HG02938 (cell line): ENCODE measurements at regions not wholly inside any gene's neighbourhood (a gene's known extent, or its start where the extent isn't known, plus 50 kb on each side); places are given as distances from the start of the nearest gene placed in this dataset.

Experiments
- ATAC-seq: cut with Tn5 transposase; IDR thresholded peaks from one replicate; pipeline ENCODE4 v1.9.1; 2021; ENCODE audit warnings: mild to moderate bottlenecking, moderate library complexity; ENCODE audit not compliant: unreplicated experiment

DNA sequence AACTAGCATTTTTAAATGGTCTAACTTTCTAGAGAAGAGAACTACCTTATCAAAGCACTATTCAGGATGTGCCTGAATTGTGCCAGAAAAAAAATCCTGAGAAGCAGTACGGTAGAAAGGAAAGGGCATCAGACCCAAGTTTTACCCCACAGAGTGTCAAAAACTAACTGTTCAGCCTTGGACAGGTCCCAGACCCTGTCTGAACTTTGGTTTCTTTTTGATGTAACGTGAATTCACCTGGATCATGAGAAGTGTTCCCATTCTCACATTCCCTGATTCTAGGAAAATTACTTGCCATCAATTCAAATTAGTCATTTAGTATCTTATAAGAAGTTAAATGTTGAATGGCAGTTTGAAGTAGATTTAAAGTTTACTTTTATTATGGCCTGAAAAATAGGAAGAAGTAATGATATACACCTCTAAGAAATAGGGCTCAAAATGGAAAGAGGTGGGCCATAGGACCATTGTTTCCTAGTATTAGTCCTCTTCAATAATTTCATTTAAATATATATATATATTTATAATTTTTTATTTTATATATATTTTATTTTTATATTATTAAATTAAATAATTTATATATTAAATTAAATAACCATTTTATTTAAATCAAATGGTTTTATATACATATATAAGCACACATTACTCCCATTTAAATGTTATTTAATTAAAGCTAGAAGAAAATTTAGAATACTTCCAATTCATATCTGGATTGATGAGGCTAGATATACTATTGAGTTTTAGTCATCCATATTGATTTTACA is 181.9 kb upstream of the PPARGC1A start:
- no peak for ATAC-seq

DNA sequence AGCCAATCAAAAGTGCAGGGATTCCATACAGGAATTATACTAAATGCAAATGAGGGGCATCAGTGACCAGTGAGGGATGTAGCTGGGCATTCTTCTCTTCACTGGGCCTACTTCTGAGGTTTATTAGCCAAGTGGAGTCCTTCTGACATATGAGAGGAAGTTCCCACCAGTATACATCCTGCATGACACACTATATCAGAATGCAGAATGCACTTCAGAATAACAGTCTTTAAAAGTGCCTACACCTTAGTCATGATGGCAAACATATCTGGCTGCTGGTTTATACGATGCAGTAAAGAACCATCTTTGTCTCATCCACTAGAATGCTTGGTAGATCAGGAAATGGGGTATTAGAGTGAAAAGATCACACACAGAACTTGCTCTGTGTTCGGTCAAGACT is 180.3 kb upstream of the PPARGC1A start:
- ATAC-seq, result no peak

DNA sequence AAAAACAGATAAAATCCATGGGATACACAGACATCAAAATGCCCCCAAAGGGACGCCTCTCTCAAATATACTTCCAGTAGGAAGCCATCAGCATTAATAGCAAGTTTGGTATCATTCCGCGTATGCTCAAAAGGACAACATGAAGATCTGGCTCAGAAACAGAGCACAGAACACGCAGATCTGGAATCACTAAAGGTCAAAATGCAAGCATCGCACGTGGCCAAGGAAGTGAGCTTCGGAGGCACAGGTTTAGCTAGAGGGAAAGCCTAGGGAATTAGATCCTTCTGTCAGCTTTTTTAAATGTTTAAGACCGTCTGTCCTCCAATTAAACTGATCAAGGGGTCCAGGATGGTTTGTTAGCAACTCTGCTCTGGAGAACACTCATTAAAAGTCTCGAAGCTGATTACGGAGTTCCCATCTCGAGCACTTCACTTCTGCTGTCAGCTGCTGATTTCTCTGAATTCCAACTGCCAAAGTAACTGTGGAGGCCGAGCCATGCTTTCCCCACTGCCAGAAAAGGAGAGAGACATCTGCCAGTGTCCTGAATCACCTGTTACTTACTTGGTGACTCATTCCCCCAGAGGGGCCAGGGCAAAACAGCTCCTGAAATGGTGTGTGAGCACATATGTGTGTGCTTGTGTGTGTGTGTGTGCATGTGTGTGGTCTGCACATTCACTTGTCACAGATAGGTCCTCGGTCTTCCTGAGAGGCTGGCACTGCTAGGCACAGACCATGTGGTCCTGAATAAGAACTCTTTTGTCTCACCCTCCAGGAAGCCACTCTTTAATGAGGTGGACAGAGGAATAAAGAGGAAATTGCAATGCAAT is 177.7 kb upstream of the PPARGC1A start:
- no peak for ATAC-seq

DNA sequence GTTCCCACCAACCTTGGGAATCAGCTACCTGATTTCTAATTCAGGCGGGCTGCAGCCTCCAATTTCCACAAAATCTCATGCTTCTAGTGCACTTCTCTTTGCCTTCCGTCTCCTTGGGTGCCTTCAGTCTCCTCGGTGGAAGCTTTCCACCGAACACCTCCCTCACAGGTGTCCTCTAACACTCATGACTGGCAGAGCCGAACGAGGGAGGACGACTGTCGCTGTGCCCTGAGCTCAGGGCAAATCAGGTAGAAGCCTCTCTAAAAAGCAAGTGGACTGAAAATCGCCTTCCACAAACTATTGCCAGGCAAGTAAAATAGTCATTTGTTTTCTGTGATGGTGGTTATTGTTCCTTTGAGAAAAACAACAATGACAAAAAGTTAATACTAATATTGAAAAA is 176.1 kb upstream of the PPARGC1A start:
- no peak for ATAC-seq

DNA sequence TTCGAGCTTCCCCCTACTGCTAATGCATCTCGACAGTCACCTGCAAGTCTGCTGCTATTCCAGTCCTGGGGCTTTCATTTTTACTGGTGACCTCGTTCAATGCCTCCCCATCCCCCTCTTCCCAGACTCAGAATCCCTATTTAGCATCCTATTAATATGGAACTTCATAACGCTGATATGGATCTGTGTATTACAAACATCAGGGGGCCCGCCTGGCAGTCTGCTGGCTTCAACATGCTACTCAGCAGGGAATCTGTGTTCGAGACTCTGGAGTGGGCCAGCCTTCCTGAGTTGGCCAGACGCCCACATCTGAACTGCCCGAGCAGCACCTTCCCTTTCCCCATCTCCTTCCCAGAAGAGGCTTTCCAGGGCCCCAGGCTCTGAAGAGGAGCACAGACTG is 173.9 kb upstream of the PPARGC1A start:
- ATAC-seq, result no peak

DNA sequence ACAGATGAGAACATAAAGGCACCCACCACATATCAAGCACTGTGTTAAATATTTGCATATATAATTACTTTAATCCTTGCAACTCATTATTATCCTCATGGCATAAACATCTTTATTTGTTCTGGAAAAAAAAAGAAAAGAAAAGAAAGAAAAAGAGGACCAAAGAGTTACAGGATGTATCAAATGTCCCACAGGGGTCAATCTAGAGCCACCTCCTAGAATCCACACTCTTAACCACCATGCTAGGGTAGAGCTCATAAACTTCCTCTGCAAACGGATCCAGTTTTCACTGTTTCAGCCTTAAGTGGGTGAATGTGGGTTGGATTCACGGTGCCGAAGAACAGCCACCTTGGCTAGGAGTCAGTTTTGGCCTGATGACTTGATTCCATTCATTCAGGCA is 171.1 kb upstream of the PPARGC1A start:
- ATAC-seq, result no peak

DNA sequence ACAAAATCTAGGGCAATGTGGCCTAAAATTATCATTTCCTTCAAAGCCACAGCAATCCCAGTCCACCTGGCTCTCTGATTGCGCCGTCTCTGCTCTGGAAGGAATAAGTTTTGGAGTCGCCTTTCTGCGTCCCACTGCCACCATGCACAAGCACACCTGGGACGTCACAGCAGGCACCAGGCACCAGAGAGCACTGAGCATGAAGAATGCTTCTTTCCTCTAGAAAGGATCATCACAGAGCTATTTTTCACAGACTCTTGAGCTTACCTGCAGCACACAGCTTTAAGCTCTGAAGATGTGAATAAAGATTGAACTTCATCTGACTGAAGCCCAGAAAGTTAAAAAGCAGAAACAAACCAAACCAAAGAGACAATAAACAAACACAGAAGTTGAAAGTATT is 170.0 kb upstream of the PPARGC1A start:
- ATAC-seq, result no peak

DNA sequence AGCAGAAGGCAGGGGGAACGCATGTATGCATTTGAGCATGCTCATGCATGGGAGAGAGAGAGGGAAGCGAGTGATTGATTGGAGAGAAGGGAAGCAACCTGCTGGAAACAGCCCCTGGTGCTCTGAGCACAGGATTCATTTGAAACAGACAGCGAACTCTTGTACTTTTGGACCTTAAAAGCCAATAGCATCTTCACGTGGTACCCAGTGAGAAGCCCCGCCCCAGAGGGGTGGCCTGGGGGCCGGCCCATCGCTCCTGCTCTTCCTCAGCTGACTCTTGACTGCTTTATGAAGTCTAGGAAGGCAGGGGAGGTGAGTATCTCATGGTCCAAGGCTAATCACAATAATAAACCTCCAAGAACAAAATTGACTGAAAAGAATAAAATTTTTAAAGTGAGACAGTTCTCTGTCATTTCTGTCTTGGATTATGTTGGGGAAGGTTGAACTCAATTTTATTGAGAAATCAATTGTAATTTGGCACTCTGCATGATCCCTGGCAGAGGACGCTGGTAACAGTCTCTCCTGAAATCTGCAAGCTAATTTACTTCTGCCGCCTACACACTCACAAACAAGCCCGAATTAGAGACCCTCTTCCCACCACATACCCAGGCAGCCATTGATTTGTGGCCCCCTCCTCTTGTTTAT is 168.2 kb upstream of the PPARGC1A start:
- no peak for ATAC-seq

DNA sequence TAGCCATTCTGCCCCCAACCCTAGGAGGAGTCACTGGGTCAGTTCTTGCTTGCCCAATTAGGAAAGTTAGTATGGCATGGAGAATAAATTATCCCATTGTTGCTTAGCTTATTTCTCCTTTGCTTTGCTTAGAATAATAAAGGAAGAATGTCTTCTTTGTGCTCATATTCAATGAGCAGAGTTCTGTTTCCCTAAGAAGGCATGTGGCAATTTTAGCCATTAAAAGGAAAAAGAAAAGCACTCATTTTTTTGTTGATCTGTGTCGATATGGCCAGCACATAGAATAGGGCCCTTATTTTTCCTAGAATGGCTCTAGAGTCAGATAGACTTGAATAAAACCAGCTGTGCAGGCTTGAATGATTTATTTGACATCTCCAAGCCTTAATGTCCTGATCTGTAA is 166.4 kb upstream of the PPARGC1A start:
- no peak for ATAC-seq

DNA sequence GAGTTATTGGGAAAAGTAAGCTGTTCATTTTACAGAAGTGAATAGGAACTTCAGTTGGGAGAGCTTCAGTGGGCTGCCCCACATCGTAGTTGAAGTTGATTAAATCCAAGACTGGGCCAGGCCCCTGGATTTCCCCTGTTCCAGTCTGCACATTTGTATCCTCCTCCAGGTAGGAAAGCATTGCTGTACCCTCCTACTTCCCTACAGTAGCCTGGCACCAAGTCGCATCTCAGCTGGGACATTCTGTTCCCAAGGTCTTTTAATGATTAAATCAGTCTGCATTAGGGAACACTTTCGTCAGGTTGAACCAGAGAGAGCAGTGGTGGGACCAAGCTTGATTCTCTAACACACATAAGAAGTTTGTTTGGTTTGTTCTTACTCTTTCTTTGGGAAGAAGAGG is 165.8 kb upstream of the PPARGC1A start:
- ATAC-seq, result no peak

DNA sequence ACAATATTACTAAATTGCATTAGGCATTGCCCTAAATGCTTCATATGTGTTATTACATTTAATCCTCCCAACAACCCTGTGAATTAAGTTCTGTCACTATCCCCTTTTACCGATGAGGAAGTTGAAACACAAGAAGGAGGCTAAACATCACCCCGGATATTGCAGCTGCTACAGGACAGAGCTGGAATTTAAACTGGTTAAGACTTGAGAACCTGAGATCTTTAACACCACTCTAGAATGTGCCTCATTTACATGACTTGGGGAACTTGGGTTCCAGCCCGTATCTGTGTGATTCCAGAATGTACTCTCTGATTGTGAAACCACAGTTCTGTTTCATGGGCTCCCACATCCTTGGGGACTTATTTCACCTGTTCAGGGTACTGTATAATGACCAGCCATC is 165.1 kb upstream of the PPARGC1A start:
- no peak for ATAC-seq

DNA sequence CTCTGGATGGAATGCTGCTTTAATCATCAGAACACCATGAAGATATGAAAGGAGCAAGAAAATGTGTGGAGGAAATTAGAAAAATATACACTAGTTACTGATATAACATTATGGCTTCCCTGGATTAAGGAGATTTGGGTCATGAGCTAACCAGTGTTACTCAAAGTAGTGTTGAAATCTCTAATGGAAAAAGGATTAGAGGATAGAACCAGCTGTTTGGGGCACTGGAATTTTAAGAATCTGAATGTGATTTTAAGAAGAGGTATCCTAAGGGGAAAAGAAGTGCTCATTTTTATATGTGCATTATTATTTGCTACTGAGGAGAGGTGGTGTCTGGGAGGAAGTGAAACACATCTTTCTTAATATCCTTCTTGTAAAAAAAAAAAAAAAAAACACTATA is 164.1 kb upstream of the PPARGC1A start:
- no peak for ATAC-seq

DNA sequence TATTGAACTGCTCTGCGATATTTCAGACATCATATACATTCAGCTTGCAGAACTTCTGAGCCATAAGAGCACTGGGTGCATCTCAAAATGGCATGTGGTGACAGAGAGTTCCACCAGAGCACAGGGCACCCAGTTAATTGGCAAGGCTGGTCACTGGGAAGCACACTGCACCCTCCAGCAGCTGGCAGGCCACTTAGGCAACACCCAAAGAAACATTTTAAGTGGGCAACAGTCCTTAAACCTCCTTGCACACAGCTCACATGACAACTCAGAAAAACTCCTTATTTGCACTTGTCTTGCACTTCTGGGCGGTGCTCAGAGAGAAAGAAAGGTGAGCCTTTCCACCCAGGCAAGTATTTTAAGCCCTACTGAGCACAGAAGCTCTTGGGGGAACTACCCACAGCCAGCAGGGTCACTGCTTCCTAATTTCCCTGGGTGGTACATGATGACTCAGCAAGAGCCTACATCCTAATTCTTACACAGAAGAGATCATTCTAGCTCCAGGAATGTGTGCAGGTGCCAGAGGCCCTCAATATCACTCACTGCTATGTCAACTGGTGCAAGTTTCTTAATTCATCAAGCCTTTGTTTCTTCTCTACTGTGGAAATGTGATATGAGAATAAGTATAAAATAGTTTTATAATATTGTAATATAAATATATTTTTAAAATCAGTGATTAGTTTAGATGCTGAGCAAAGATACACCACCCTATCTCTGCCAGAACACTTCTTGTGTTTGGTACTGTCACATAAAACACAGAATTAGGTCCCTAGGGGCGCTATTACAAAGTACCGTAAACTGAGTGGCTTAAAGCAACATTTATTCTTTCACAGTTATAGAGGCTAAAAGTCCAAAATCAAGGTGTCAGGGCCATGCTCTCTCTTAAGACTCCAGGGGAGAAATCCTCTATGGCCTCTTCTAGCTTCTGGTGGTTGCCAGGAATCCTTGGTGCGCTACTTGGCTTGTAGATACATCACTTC is 155.1 kb upstream of the PPARGC1A start:
- ATAC-seq, result no peak

DNA sequence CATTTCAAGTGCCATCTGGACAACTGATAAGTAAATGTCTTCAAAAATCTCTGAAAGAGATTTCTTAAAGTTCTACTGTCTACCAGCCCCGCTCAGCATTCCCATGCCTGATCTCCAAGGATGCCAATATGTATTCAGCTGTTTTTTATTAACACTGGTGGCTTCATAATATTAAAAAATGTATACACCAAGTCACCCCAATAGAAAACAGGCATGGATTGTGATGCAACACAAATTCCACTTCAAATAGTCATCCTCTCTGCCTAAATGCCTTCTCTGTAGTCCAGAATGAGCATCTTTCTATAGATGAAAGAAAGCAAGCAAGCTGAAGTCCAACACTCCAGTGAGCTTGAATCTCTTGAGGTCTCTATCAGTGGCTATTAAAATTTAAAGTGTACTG is 152.2 kb upstream of the PPARGC1A start:
- ATAC-seq, result no peak

DNA sequence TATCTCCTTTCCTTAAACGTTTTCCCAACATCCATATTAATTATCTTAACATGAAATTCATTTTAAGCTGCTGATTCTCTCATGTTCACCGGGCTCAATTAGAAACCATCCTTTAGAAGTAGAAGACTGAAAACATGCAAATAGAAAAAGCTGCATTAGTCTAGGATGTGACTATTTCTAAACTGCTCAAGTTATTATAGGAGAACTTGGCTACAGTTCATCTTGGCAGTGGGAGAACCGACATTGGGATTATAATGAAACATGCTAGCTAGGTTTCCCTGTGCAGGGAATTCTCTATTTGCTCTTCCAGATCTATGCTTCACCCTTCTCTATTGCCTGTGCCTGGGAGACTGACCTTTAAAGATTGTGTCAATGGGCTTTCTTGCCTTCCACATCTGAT is 151.0 kb upstream of the PPARGC1A start:
- no peak for ATAC-seq

DNA sequence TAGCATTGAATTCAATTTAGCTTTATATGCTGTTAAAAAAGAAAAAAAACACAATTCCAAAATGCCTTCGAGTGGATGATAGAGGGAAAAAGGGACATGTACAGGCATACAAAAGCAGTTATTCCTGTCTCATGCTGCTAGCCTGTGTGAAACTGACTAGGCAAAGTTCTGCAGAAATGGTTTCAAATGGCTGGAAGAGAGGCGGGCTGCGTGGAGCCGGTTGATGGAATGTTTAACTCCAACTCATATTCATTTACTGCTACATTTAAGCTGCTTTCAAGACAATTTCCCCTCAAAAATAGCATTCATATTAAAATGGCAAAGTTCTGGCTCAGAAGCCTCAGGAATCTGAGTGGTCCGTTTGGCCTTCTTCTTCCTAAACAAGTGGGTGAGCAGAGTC is 143.8 kb upstream of the PPARGC1A start:
- no peak for ATAC-seq

DNA sequence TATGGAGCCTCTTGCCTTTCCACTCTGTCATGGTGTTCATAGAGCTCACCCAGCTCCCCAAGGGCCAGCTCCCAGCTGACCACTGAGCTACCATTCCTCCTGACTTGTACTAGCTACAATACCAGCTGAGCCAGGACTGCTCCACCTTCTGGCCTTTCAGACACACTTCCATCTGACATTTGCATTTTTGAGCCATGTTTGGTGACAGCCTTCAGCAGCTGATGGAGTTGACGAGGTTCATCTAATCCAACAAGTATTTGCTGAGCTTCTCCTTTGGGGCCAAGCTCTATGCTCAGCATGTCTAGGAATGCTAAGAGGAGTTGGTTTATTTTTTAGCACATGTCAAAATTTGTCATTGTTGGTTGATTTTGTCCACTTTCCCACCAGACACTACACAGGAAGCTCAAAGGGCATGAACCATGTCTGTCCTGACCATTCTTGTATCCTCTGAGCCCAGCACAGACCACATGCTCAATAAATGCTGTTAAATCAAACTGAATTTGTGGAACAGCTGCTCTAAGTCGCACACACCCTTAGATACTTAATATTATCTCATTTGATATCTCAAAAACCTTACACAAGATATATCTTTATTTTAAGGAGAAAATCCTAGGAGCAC is 142.6 kb upstream of the PPARGC1A start:
- ATAC-seq, result no peak

DNA sequence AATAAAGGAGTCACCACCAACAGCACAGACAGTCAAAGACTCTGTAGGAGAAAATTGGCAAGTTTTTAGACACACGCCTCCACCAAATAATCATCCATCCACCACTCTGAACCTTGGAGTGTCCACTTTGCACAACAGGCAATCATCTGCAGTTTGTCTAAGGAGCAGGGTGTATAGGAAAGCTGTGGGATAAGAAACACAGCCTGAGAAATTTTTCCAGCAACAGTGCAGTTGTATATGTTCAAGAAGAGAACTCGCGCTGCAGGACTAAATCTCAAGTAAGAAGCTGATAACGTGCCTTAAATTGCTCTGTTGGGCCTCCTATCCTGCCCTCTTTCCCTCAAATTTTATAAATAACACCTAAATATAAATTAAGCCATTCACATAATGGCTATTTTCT is 136.7 kb upstream of the PPARGC1A start:
- ATAC-seq, result no peak

DNA sequence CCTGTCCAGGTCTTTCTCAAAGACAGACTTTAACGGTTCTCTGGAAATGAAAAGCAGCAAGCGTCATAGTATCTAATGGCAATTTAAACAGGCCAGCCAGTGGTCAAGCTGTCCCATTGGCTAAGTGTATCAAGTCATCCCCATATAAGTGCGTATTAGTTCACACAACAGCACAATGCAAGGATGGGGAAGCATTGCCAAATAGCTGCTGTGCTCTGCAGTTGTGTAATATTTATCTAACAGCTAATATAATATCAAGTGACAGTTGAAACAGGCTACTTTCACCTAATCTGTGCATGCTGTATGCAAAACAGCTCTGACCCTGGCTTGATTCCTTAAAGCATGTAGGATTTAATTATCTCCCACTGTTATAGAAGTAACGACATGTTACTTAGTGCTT is 134.8 kb upstream of the PPARGC1A start:
- ATAC-seq, result no peak

DNA sequence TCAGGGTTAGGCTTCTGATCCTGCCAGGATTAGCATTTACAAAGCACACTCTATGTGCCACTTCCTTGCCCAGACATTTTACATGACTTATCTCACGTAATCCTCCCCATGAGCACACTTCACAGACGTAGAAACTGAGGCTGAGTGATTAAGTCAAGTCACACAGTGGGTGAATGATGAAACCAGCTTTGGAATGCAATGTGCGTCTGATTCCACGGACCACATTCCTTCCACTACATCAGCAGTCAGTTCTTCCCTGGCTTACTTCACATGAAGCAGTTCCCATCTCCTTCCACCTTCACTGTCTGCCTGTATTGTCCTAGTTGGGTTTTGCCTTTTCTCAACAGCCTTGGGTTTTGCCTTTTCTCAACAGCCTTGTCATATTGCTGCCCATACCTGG is 134.3 kb upstream of the PPARGC1A start:
- ATAC-seq, result no peak
